ENCODE measurements at regions not wholly inside any gene's neighbourhood (a gene's known extent, or its start where the extent isn't known, plus 50 kb on each side); places are given as distances from the start of the nearest gene placed in this dataset.

GRCh38 chr6:101000341-101000740 lies 119.2 kb upstream of the ASCC3 start:
- TF ChIP-seq CTCF (IDR thresholded peaks at IDR 0.05; ENCODE audit: insufficient read depth, low read depth, low read length) (no peak), EZH2 (IDR thresholded peaks at IDR 0.05; ENCODE audit: insufficient read depth, low read length) (no peak)
